ENCODE measurements at regions not wholly inside any gene's neighbourhood (a gene's known extent, or its start where the extent isn't known, plus 50 kb on each side); places are given as distances from the start of the nearest gene placed in this dataset.

- no peak for TF ChIP-seq USF2 (IDR thresholded peaks at IDR 0.05)
- no peak for TF ChIP-seq CTCF (IDR thresholded peaks at IDR 0.05)
- no peak for TF ChIP-seq REST (IDR thresholded peaks at IDR 0.05)
- no peak for TF ChIP-seq MAX (IDR thresholded peaks at IDR 0.05)
- TF ChIP-seq RAD21 (conservative IDR thresholded peaks at IDR 0.05 in 1 of 2, IDR thresholded peaks at IDR 0.05 in 1 of 2): no peak
- no peak for TF ChIP-seq BHLHE40 (IDR thresholded peaks at IDR 0.05; ENCODE audit: low read depth, low read length)
- TF ChIP-seq TP53 (CRISPR knock-in tag; IDR thresholded peaks at IDR 0.05): no peak
- no peak for TF ChIP-seq POLR2A (IDR thresholded peaks at IDR 0.05; ENCODE audit: low read length)
- no peak for TF ChIP-seq MAFK (IDR thresholded peaks at IDR 0.05; ENCODE audit: partially characterized antibody)
- TF ChIP-seq NFE2L2 (conservative IDR thresholded peaks at IDR 0.05; ENCODE audit: low read length): no peak
- TF ChIP-seq RNF2 (IDR thresholded peaks at IDR 0.05; ENCODE audit: borderline replicate concordance, low read depth): no peak
Measured at GRCh38 chr10:131771634-131772358, 129.0 kb upstream of the PPP2R2D start.
